Right lobe of liver (tissue), 4 donors: ENCODE measurements at regions not wholly inside any gene's neighbourhood (a gene's known extent, or its start where the extent isn't known, plus 50 kb on each side); places are given as distances from the start of the nearest gene placed in this dataset.
"Not testable (repeated sequence)": the region's sequence is repeated elsewhere in the genome, so short reads cannot be mapped to it uniquely, and the experiment has no call there.

Experiments
- CTCF ChIP-seq, 4 donors: fragments of 200-600 bp in 3 of 4; fragments of 450-650 bp in 1 of 4; IDR thresholded peaks; one replicate each; pipeline versions ENCODE4 v1.5.1 to v1.8.0; 2016 to 2022; ENCODE audit warnings: antibody characterized with exemption in 4 of 4, mild to moderate bottlenecking in 2 of 4
- POLR2A ChIP-seq: fragments of 450-650 bp; IDR thresholded peaks from one replicate; pipeline ENCODE4 v1.6.1; 2017; ENCODE audit warnings: antibody characterized with exemption, mild to moderate bottlenecking
- donor health status: DM: no; HTN: no; CAD: no.
- donor health status: DM: no; HTN: no; CAD: no.
- donor health status: DM: no; HTN: yes; CAD: no.

- TF ChIP-seq CTCF (IDR thresholded peaks at IDR 0.05); POLR2A: not testable (repeated sequence)
These were observed 201.3 kb upstream of the FAM240B start for GRCh38 chr9:38921253-38921652.
